Posterior cingulate gyrus (tissue), 11 donors: ENCODE measurements at regions not wholly inside any gene's neighbourhood (a gene's known extent, or its start where the extent isn't known, plus 50 kb on each side); places are given as distances from the start of the nearest gene placed in this dataset.
A peak's percentile ranks its signal among the peaks of the same experiment; 100 is the strongest.
"Not testable (repeated sequence)": the region's sequence is repeated elsewhere in the genome, so short reads cannot be mapped to it uniquely, and the experiment has no call there.

ENCODE experiments used
- DNase-seq, 10 donors: peaks; one replicate each; pipeline versions ENCODE4 v3.0.0 to v3.0.0-alpha.2; 2020 to 2021; ENCODE audit warnings: mixed read lengths in 3 of 10
- intact Hi-C: fragments of 100-400 bp; cut with DNase I; formaldehyde crosslinking; loops from one replicate; pipeline ENCODE4 v1.15.1; 2023

DNA sequence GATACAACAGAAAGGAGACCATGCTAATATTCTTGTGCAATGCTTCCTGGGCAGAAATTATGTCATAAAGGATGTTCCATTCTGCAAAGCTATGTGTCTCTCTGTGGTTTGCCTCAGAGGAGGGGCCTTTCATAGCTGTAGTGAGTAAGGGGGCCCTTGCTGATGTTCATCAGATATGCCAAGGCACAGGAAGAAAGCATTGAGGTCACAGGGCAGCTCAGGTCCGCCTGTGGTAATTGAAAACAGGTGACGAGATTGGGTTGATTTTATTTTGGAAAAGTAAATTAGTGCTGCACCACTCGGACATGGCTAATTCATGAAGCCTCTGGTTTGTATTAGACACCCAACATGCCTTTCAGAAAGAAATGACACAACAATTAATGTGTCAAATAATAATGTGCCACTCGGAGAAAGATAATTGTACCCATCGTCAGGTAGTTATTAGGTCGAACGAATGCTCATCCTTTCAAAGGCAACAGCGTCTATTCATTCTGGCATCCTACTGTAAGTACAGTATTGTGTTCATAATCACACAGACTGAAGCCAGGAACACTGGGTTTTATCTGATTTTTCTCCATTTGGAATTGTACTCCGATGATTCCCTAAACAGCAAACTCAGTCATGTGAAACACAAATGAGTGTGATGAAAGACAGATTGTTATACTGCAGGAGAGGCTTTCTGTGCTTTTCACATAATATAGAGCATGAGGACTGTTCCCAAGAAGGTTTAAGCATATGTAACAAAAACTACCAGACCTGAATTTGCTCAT is 421.6 kb upstream of the KLF12 start:
- DNase-seq, result no peak

GRCh38 chr13:74555276-74555625 is 421.0 kb upstream of the KLF12 start:
- DNase-seq, result no peak
- intact Hi-C loops, result no loop called here

More for the DNA sequence above, 421.6 kb upstream of the KLF12 start:
- intact Hi-C loops, result no loop called here

DNA sequence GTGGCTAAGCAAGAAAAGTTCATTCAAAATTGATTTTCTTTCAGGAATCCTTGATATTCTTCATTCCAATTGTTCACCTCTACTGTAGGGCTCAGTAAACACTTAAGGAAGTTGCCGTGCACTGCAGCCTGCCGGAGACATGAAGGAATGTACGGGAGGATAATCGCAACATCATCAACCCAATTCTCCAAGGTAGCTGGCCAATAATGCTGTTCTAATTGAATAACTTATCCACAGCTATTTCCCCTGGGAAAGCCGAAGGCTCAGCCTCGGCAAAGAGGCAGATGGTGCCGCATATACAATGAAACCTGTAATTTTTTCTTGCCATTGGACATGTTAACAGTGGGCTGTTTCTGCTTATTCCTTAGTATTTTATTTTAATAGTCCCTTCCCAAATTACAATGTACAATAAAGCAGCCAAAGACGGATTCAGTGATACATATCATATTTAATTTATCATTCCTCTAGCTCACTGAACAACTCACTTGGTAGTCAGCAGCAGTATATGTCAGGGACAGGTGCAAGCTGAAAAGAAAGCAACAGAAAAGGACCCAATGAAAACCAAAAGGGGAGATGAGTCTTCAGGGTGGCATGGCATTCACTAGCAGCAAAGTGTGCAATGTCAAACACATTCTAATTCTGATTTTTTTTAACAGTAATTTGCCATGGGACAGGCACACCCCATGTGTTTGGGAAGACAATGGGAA is 420.5 kb upstream of the KLF12 start:
- intact Hi-C loops, result no loop called here
- no peak for DNase-seq

DNA sequence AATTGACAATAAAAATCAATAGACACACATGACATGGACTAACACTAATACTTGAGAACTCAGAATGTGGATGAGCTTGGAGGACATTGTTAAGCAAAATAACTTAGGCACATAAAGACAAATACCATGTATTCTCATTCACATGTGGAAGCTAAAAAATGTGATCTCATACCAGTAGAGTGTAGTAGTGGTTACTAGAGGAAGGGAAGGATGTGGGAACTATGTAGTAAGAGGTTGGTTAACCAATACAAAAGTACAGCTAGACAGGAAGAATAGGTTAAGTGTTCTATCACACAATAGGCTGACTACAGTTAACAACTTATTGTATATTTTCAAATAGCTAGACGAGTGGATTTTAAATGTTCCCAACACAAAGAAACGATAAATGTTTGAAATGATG is 415.8 kb upstream of the KLF12 start:
- no peak for DNase-seq

GRCh38 chr13:74536649-74537048 is 402.4 kb upstream of the KLF12 start:
- intact Hi-C loops, result not testable (repeated sequence)
- peak in 2 of 10 donors; percentile 59 for DNase-seq

More for the DNA sequence above, 415.8 kb upstream of the KLF12 start:
- intact Hi-C loops, result no loop called here

GRCh38 chr13:74533226-74533625 is 399.0 kb upstream of the KLF12 start:
- intact Hi-C loops, result no loop called here
- DNase-seq, result no peak

- intact Hi-C loops, result no loop called here
Measured at GRCh38 chr13:74530011-74530410, 395.8 kb upstream of the KLF12 start.

GRCh38 chr13:74528734-74529513 is 394.7 kb upstream of the KLF12 start:
- intact Hi-C loops, result no loop called here
- DNase-seq, result no peak

More at GRCh38 chr13:74530011-74530410, 395.8 kb upstream of the KLF12 start:
- DNase-seq, result no peak

- DNase-seq, result no peak
- intact Hi-C loops, result no loop called here
Measured at GRCh38 chr13:74523057-74523456, 388.9 kb upstream of the KLF12 start.

DNA sequence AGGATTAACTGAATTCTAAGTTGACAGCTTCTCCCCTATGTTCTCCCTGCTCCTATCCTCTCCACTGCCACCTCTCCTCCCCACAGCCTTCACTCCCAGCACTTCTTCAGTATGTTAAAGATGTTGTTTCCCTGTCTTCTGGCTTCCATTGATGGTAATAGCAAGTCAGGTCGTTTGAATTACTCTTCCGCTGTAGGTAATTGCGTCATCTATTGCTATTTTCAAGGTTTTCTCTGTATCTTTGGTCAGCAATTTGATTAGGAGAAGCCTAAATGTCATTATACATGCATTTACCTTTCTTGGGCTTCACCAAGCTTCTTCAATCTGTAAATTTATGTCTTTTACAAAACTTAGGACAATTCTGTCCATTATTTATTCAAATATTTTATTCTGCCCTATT is 377.3 kb upstream of the KLF12 start:
- intact Hi-C loops, result no loop called here
- no peak for DNase-seq

DNA sequence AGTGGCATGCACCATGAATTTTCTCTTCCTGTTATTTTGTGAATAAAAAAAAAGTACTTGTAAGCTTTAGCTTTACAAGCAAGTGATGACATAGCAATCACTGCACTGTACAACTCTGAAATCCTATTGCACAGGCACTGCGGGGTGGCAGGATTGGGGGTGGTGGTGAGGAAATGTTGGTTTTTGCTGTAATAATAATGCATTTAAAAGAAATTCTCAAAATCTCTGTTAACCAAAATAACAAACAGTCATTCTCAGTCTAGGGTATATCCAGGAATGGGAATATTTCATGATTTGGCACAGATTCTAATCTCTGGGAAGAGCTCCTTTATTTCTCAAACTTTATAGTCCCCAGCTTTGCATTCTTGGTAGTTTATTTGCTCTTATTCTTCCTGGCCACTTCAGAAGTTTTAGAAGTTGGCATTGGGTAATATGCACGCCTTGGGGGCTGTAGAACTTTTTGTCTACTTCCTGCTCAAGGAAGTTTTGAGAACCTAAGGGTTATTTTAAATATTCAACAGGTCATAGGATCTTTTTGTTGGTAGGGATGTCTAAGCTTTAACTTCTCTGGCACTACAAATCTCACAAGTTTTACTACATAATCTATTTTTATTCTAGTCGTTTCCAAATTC is 353.0 kb upstream of the KLF12 start:
- DNase-seq, result no peak
- intact Hi-C loops, result no loop called here

GRCh38 chr13:74485757-74486156 is 351.6 kb upstream of the KLF12 start:
- intact Hi-C loops, result no loop called here
- DNase-seq, result no peak

- DNase-seq, result no peak
- intact Hi-C loops, result no loop called here
Measured at GRCh38 chr13:74479124-74479523, 344.9 kb upstream of the KLF12 start.

DNA sequence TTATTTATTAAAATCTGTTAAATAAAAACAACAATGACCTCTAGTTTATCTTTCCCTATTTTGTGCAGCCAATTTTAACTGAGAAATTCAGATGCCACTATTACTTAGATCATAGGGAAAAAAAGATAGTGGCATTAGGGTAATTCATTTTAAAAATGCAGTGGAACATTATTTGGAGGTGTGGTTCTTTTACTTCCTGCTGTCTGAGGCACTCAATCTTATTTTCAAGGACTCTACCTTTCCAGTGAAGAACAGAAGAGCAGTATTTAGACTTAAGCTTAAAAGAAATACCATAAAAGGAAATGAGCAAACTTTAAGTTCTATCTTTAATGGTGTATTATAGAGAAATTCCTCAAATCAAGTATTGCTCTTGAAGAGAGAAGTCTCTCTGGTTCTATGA is 342.6 kb upstream of the KLF12 start:
- no peak for DNase-seq
- intact Hi-C loops, result no loop called here

DNA sequence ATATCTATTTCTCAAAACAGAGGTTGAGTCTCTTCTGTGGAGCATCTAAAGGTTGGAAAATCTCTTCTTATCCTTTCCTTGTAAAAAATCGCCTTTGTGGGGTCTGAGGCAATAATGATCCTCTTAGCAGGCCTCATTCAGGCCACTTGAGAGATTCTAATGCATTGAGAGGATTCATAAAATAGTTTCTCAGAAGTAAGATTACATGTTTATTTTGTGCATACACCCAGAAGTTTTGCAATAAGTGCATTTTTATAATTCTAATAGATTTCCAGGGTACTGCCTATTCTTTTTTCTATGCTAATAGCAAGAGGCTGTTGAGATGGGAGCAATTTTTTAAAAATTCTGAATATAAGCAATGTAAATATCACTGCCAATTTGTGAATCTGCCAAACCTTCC is 342.2 kb upstream of the KLF12 start:
- intact Hi-C loops, result no loop called here
- no peak for DNase-seq

DNA sequence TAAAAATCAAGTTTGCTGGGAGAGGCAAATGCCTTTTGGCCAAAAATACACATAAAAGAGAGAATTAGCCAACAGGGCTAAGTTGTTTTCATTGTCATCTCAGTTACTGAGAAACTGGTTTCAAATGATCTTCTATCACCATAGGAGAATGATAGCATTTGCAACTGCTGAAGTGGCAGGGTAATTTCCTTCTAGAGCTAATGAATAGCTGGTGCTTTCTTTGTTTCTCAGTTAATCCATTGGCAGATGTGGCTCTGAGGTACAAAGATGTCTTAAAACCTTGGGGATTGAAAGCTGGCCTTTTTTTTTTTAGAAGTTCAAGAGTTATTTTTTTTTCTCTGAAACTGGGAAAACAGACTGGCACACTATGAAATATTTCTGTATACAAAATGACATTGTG is 332.7 kb upstream of the KLF12 start:
- intact Hi-C loops, result no loop called here
- no peak for DNase-seq

- intact Hi-C loops, result no loop called here
- no peak for DNase-seq
Measured at GRCh38 chr13:74466020-74466419, 331.8 kb upstream of the KLF12 start.

- DNase-seq, result no peak
- intact Hi-C loops, result no loop called here
Measured at GRCh38 chr13:74465271-74465670, 331.1 kb upstream of the KLF12 start.

DNA sequence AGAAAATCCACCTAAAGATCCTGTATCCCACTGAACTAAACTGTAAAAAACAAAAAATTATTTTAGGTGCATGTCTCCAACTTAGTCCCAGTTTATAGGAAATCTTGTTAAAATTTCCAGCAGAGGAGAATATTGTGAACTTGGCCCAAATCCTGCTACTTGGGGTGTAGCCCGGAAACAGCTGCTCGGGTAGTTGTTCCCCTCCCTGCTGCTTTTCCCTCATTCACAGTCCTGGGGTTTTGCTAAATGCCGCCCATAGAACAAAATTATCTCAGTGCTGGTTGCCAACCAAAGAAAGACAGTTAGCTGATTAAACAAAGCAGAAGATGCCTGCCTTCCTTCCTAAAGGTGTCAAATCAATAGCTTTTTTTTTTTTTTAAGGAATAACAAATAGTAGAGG is 330.5 kb upstream of the KLF12 start:
- intact Hi-C loops, result no loop called here

GRCh38 chr13:74461011-74461410 is 326.8 kb upstream of the KLF12 start:
- intact Hi-C loops, result no loop called here
- DNase-seq, result no peak

More for the DNA sequence above, 330.5 kb upstream of the KLF12 start:
- DNase-seq, result no peak

GRCh38 chr13:74452881-74453280 is 318.7 kb upstream of the KLF12 start:
- intact Hi-C loops, result no loop called here

More at GRCh38 chr13:74452881-74453280, 318.7 kb upstream of the KLF12 start:
- no peak for DNase-seq
